B cell (primary cell): ENCODE measurements at regions not wholly inside any gene's neighbourhood (a gene's known extent, or its start where the extent isn't known, plus 50 kb on each side); places are given as distances from the start of the nearest gene placed in this dataset.

Experiments
- ATAC-seq: fragments of 200-7000 bp; cut with Tn5 transposase; one replicate; pipeline ENCODE4 v1.10.0; 2021; ENCODE audit warnings: low read depth, mild to moderate bottlenecking, moderate number of reproducible peaks, moderate library complexity
- CTCF ChIA-PET: fragments of 350-600 bp; sonication (Branson Sonifier 250); formaldehyde crosslinking; loops from one replicate; lab custom pipeline; 2021; ENCODE audit warnings: antibody characterized with exemption, inconsistent platforms; lab: Charles Lee
- POLR2A ChIA-PET: fragments of 350-600 bp; sonication (Branson Sonifier 250); formaldehyde crosslinking; loops from one replicate; lab custom pipeline; 2021; ENCODE audit warnings: antibody characterized with exemption; lab: Charles Lee
- DNase-seq: peaks from one replicate; pipeline ENCODE4 v3.0.0; 2013
- H2AFZ ChIP-seq: 2 replicates; pipeline ENCODE4 v1.6.1; 2012; ENCODE audit warnings: mild to moderate bottlenecking, low read depth, low read length; ENCODE audit not compliant: insufficient read depth, poor library complexity, severe bottlenecking
- H3K27ac ChIP-seq, 2 donors: 1 replicate in 1 of 2; 2 replicates in 1 of 2; pipeline ENCODE4 v1.5.1; 2012 to 2013; ENCODE audit warnings: low read length in 2 of 2, mild to moderate bottlenecking in 2 of 2, moderate library complexity in 1 of 2
- H3K27me3 ChIP-seq, 4 experiments: fragments of 200-600 bp in 1 of 4; sonication (generic) in 1 of 4; replicated peaks in 1 of 4; 1 replicate in 2 of 4; 2 replicates in 2 of 4; pipeline versions ENCODE4 v1.6.1 to v1.7.0; 2013 to 2016; ENCODE audit warnings: low read length in 3 of 4, mild to moderate bottlenecking in 2 of 4, mixed read lengths in 1 of 4, moderate library complexity in 1 of 4; ENCODE audit not compliant: insufficient read depth in 4 of 4, control insufficient read depth in 3 of 4; ENCODE audit errors: control extremely low read depth in 1 of 4
- H3K36me3 ChIP-seq, 2 experiments: replicated peaks in 1 of 2; 1 replicate in 1 of 2; 2 replicates in 1 of 2; pipeline versions ENCODE4 v1.6.1 to v1.7.1; 2013; ENCODE audit warnings: low read length in 1 of 2; ENCODE audit not compliant: insufficient read depth in 2 of 2, control insufficient read depth in 1 of 2; ENCODE audit errors: control extremely low read depth in 1 of 2, extremely low read depth in 1 of 2
- H3K4me1 ChIP-seq, 2 donors: fragments of 200-600 bp in 1 of 2; sonication (generic) in 1 of 2; 1 replicate in 1 of 2; 2 replicates in 1 of 2; pipeline versions ENCODE4 v1.5.1 to v1.6.1; 2013 to 2017; ENCODE audit warnings: low read length in 2 of 2; ENCODE audit not compliant: control insufficient read depth in 2 of 2, insufficient read depth in 2 of 2
- H3K4me2 ChIP-seq: replicated peaks from 2 replicates; pipeline ENCODE3; 2012; ENCODE audit warnings: mild to moderate bottlenecking, low read depth, low read length; ENCODE audit not compliant: poor library complexity, severe bottlenecking
- H3K4me3 ChIP-seq, 5 experiments: fragments of 200-600 bp in 1 of 5; sonication (generic) in 1 of 5; 1 replicate in 3 of 5; 2 replicates in 2 of 5; pipeline versions ENCODE4 v1.5.1 to v1.7.0; 2011 to 2016; ENCODE audit warnings: low read length in 4 of 5, mild to moderate bottlenecking in 4 of 5, low read depth in 2 of 5, control low read depth in 1 of 5, moderate library complexity in 1 of 5; ENCODE audit not compliant: insufficient read depth in 1 of 5; ENCODE audit errors: control extremely low read depth in 1 of 5, extremely low read depth in 1 of 5
- H3K79me2 ChIP-seq: fragments of 200-600 bp; sonication (generic); one replicate; pipeline ENCODE4 v1.6.0; 2016; ENCODE audit warnings: low read length; ENCODE audit not compliant: control insufficient read depth, insufficient read depth
- H3K9ac ChIP-seq: fragments of 200-600 bp; sonication (generic); 2 replicates; pipeline ENCODE4 v1.6.1; 2017; ENCODE audit warnings: mild to moderate bottlenecking, low read length, moderate library complexity
- H3K9me3 ChIP-seq, 3 donors: one replicate each; pipeline versions ENCODE4 v1.6.1 to v1.7.1; 2013; ENCODE audit warnings: low read length in 2 of 3; ENCODE audit not compliant: control insufficient read depth in 2 of 3, insufficient read depth in 1 of 3; ENCODE audit errors: control extremely low read depth in 1 of 3
- H4K20me1 ChIP-seq: 2 replicates; pipeline ENCODE4 v1.6.0; 2012; ENCODE audit warnings: mild to moderate bottlenecking, low read length; ENCODE audit not compliant: insufficient read depth, control insufficient read depth, poor library complexity, severe bottlenecking
- H3K27ac Mint-ChIP-seq: one replicate; pipeline ENCODE4 v1.8.0; 2021; ENCODE audit warnings: mixed read lengths
- H3K27me3 Mint-ChIP-seq: one replicate; pipeline ENCODE4 v1.8.0; 2021; ENCODE audit warnings: mixed read lengths
- H3K4me1 Mint-ChIP-seq: one replicate; pipeline ENCODE4 v1.8.0; 2021; ENCODE audit warnings: mixed read lengths
- H3K4me3 Mint-ChIP-seq: one replicate; pipeline ENCODE4 v1.8.0; 2021; ENCODE audit warnings: mixed read lengths
- H3K9me3 Mint-ChIP-seq: one replicate; pipeline ENCODE4 v1.8.0; 2022; ENCODE audit warnings: mixed read lengths; ENCODE audit not compliant: insufficient read depth
- CTCF ChIP-seq: fragments of 200-600 bp; IDR thresholded peaks from one replicate; pipeline ENCODE4 v1.8.0; 2022; ENCODE audit warnings: antibody characterized with exemption, mild to moderate bottlenecking
- EZH2 ChIP-seq: IDR thresholded peaks from 2 replicates; pipeline ENCODE4 v1.6.1; 2012; ENCODE audit warnings: borderline replicate concordance, low read depth, mild to moderate bottlenecking, moderate library complexity, low read length; ENCODE audit not compliant: insufficient read depth, poor library complexity, severe bottlenecking
- WGBS: methylation state at CpG from one replicate; pipeline ENCODE4 v1.1.5; 2013; ENCODE audit warnings: missing lambda C conversion rate; ENCODE audit not compliant: insufficient coverage; 5-methylcytosine and 5-hydroxymethylcytosine counted together
- intact Hi-C: fragments of 100-400 bp; cut with micrococcal nuclease; formaldehyde crosslinking; loops from one replicate; pipeline ENCODE4 v1.10.0; 2022

GRCh38 chr13:106867249-106867648 is 299.3 kb upstream of the ARGLU1 start:
- no peak for TF ChIP-seq CTCF
- TF ChIP-seq EZH2 = no peak
- Histone ChIP-seq H3K4me1 (no peaks in the 10 kb centered on the region), H2AFZ (peak overlapping the region; percentile 44), H3K9ac (no peak overlapping the region), H3K79me2 (no peaks in the 10 kb centered on the region), H3K4me3 (no peak overlapping the region), H3K36me3 (no peaks in the 10 kb centered on the region), H3K27me3 (no peaks in the 10 kb centered on the region), H4K20me1 (no peaks in the 10 kb centered on the region), H3K4me2 (peak overlapping the region; percentile 47), H3K9me3 (no peaks in the 10 kb centered on the region), H3K27ac (no peak overlapping the region)
- H3K27me3 Mint-ChIP-seq = peaks cover 11% of the 10 kb centered on the region
- intact Hi-C loops = no loop called here
- ChIA-PET POLR2A (no interaction called here), CTCF (no interaction called here)
- WGBS = 4% methylated on average over 10 of the region's 13 CpGs
- H3K4me1 Mint-ChIP-seq = peaks cover 9% of the 10 kb centered on the region
- H3K27ac Mint-ChIP-seq = no peak overlapping the region
- DNase-seq (no peak), ATAC-seq (no peak)
- peak overlapping the region; percentile 9 for H3K4me3 Mint-ChIP-seq
- no peaks in the 10 kb centered on the region for H3K9me3 Mint-ChIP-seq

GRCh38 chr13:106865716-106866440 is 297.9 kb upstream of the ARGLU1 start:
- H3K9ac ChIP-seq = no peak overlapping the region
- H3K4me3 ChIP-seq = no peak overlapping the region
- peaks cover 9% of the 10 kb centered on the region for H3K4me1 Mint-ChIP-seq
- ChIA-PET POLR2A (no interaction called here), CTCF (no interaction called here)
- no peak overlapping the region for H3K27ac Mint-ChIP-seq
- DNase-seq (no peak), ATAC-seq (no peak)
- no peaks in the 10 kb centered on the region for H3K9me3 Mint-ChIP-seq
- H3K4me3 Mint-ChIP-seq = no peak overlapping the region
- H3K27me3 Mint-ChIP-seq = peaks cover 11% of the 10 kb centered on the region
- intact Hi-C loops = no loop called here
- no peaks in the 10 kb centered on the region for H4K20me1 ChIP-seq
- H3K27ac ChIP-seq = no peak overlapping the region
- no peak overlapping the region for H3K4me2 ChIP-seq
- TF ChIP-seq CTCF = no peak
- no peak for TF ChIP-seq EZH2
- no peak overlapping the region for H2AFZ ChIP-seq
- H3K27me3 ChIP-seq = no peaks in the 10 kb centered on the region
- H3K79me2 ChIP-seq = no peaks in the 10 kb centered on the region
- H3K4me1 ChIP-seq = no peaks in the 10 kb centered on the region
- no peaks in the 10 kb centered on the region for H3K9me3 ChIP-seq
- no CpG with 5 or more reads among the region's 3 CpGs for WGBS
- H3K36me3 ChIP-seq = no peaks in the 10 kb centered on the region
